SU-DHL-6 (cell line): ENCODE measurements at regions not wholly inside any gene's neighbourhood (a gene's known extent, or its start where the extent isn't known, plus 50 kb on each side); places are given as distances from the start of the nearest gene placed in this dataset.

Source experiments
- EZH2phosphoT487 ChIP-seq: fragments of 200-600 bp; sonication (generic), shearing (Covaris generic); conservative IDR thresholded peaks from 2 replicates; pipeline ENCODE4 v1.6.1; 2018; ENCODE audit warnings: mild to moderate bottlenecking, antibody characterized with exemption, low read length, moderate library complexity, mixed read lengths
- TF ChIP-seq, protein P1 (sequence below): fragments of 200-600 bp; sonication (generic); IDR thresholded peaks from one replicate; pipeline ENCODE4 v1.5.1; 2017; ENCODE audit warnings: antibody characterized with exemption, mild to moderate bottlenecking, low read length, moderate library complexity; ENCODE audit not compliant: insufficient read depth, poor library complexity, severe bottlenecking

DNA sequence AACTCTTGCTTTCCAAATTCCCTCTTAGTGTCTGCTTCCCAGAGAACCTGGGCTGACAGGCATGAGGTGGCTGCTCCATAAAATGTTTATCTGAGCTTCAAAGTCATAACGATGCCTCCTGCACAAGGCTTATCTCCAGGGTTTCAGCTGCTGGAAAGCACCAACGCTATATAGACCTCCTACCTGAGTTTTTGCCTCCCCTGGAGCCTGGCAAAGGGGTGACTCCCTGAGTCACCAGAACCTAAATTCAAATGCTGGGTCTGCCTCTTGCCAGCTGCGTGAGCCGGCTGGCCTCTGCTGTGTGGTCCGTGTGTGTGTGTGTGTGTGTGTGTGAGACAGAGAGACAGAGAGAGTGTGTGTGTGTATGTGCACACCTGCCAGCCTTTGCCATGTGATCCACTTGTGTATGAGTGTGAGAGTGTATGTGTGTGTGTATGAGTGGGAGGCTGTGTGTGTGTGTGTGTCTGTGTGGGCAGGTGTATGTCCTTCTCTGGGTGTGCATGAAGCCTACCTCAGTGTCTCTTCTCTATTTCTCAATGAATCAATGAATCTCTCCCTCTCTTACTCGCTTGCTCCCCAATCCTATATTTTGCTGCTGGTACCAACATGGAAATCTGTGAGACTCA, 714.9 kb downstream of the MATN1 start:
- TF ChIP-seq, protein P1, sequence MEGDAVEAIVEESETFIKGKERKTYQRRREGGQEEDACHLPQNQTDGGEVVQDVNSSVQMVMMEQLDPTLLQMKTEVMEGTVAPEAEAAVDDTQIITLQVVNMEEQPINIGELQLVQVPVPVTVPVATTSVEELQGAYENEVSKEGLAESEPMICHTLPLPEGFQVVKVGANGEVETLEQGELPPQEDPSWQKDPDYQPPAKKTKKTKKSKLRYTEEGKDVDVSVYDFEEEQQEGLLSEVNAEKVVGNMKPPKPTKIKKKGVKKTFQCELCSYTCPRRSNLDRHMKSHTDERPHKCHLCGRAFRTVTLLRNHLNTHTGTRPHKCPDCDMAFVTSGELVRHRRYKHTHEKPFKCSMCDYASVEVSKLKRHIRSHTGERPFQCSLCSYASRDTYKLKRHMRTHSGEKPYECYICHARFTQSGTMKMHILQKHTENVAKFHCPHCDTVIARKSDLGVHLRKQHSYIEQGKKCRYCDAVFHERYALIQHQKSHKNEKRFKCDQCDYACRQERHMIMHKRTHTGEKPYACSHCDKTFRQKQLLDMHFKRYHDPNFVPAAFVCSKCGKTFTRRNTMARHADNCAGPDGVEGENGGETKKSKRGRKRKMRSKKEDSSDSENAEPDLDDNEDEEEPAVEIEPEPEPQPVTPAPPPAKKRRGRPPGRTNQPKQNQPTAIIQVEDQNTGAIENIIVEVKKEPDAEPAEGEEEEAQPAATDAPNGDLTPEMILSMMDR = no peak
- no peak for TF ChIP-seq EZH2phosphoT487
